ENCODE measurements at regions not wholly inside any gene's neighbourhood (a gene's known extent, or its start where the extent isn't known, plus 50 kb on each side); places are given as distances from the start of the nearest gene placed in this dataset.
"Not testable (repeated sequence)": the region's sequence is repeated elsewhere in the genome, so short reads cannot be mapped to it uniquely, and the experiment has no call there.

DNA sequence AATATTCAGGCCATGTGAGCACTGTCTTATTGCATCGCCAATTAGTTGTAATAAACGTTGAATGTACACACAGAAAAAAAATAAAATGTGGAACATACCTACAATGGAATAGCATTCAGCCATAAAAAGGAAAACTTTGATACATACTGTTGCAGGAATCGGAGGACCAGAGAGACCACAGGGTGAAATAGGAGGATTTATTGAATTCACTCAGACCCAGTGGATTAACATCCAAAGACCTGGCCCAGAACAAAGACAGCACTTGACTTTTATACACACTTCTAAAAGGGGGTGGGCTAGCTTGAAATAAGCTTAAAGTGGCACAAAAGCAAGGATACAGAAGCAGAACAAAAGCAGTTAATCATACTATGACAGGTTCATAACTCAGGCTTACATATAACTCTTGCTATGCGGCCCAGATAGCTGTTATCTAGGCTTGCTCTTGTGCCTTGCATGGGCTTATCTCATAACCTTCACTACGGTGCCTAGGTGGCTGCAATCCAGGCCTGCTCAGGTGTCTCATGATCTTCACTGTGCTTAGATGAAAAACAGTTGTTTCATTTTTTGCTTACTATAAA, 292.2 kb upstream of the TAC1 start:
- no peak for TF ChIP-seq CTCF (conservative IDR thresholded peaks at IDR 0.05)
- H3K27ac ChIP-seq, result no peak overlapping the region

DNA sequence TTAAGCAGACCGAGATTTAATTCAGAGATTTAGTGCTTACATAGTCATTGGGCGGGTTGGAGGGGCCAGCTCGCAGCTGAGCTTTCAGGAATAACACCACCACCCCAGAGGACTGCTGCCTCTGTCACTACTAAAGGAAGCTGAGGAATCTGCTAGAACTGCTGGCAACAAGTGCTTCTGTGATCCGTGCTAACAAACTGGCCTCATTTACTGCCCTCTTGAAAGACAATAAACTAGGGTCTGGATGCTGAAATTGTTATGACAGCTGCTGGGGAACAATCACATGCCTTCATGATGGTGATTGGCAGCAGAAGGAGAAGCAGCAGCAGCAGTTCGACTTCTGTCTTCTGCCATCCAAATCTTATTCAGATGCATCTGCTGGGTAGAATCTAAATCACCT, 285.5 kb upstream of the TAC1 start:
- no peak overlapping the region for H3K27ac ChIP-seq
- TF ChIP-seq CTCF (conservative IDR thresholded peaks at IDR 0.05), result no peak

DNA sequence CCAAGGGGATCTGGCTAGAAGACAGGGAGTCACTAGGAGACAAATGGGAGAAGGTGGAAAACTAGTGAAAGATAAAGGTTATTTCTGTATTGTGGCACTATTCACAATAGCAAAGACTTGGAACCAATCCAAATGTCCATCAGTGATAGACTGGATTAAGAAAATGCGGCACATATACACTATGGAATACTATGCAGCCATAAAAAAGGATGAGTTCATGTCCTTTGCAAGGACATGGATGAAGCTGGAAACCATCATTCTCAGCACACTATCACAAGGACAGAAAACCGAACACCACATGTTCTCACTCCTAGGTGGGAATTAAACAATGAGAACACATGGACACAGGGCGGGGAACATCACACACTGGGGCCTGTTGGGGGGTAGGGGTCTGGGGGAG, 282.4 kb upstream of the TAC1 start:
- not testable (repeated sequence) for H3K27ac ChIP-seq

DNA sequence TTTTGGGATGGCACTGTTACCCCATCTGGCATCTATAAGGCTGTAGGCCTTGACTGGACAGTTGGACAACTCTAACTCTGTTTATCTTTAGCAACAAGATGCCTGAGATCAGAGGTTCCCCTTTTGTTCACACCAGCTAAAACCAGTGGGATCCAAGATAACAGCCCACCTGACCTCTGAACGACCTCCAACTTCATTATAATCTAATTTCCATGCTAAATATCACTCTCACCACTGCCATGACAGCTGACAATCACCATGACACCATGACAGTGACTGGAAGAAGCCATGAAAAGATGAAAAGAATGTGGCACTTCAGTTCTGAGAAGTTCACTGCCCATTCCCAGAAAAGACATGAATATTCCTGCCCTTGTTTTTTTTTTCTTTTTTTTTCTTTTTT, 281.4 kb upstream of the TAC1 start:
- TF ChIP-seq CTCF (conservative IDR thresholded peaks at IDR 0.05), result no peak

DNA sequence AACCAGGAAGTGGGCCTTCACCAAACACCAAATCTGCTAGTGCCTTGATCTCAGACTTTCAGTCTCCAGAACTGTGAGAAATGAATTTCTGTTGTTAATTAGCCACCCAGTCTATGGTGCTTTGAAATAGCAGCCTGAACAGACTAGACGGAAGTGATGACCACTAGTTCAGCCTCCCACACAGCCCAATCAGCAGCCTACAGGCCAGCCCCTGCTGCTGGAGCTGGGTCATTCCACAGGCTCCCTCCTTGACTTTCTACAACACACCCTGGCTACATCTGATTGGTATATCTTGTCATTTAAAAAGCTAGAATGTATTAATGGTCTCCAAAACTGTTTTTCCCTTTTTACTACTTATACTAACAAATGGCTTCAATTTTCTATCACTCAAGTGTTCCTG, 277.2 kb upstream of the TAC1 start:
- H3K27ac ChIP-seq, result no peak overlapping the region
- TF ChIP-seq CTCF (conservative IDR thresholded peaks at IDR 0.05), result no peak

More for the DNA sequence above, 281.4 kb upstream of the TAC1 start:
- no peak overlapping the region for H3K27ac ChIP-seq

- no peak for TF ChIP-seq CTCF (conservative IDR thresholded peaks at IDR 0.05)
- no peak overlapping the region for H3K27ac ChIP-seq
These were observed 274.8 kb upstream of the TAC1 start for GRCh38 chr7:97457054-97457453.

- no peak overlapping the region for H3K27ac ChIP-seq
- no peak for TF ChIP-seq CTCF (conservative IDR thresholded peaks at IDR 0.05)
These were observed 271.5 kb upstream of the TAC1 start for GRCh38 chr7:97460433-97460832.

- TF ChIP-seq CTCF (conservative IDR thresholded peaks at IDR 0.05), result no peak
- no peak overlapping the region for H3K27ac ChIP-seq
These were observed 270.3 kb upstream of the TAC1 start for GRCh38 chr7:97461596-97461995.

Data from VCaP (cell line).